Keratinocyte (primary cell): ENCODE measurements at regions not wholly inside any gene's neighbourhood (a gene's known extent, or its start where the extent isn't known, plus 50 kb on each side); places are given as distances from the start of the nearest gene placed in this dataset.

Source experiments
- DNase-seq: peaks from one replicate; pipeline ENCODE4 v3.0.0-alpha.2; 2011; ENCODE audit warnings: low read depth, missing footprints, low spot score
- FAIRE-seq: peaks from 2 replicates; lab custom pipeline; 2011; peaks lifted over from hg19 to GRCh38; lab: Jason Lieb, UNC
- H2AFZ ChIP-seq: 2 replicates; pipeline ENCODE4 v1.6.0; 2012; ENCODE audit warnings: low read length, control low read depth, inconsistent platforms; ENCODE audit not compliant: control insufficient read depth
- H3K27ac ChIP-seq: 2 replicates; pipeline ENCODE4 v1.5.1; 2011; ENCODE audit warnings: low read length; ENCODE audit not compliant: control insufficient read depth, insufficient read depth
- H3K27me3 ChIP-seq: 3 replicates; pipeline ENCODE4 v1.6.0; 2011; ENCODE audit warnings: low read length; ENCODE audit not compliant: control insufficient read depth, insufficient read depth; ENCODE audit errors: extremely low read depth
- H3K36me3 ChIP-seq, 2 experiments: 2 replicates in 1 of 2; 3 replicates in 1 of 2; pipeline ENCODE4 v1.5.1; 2011; ENCODE audit warnings: low read length in 2 of 2, mild to moderate bottlenecking in 1 of 2; ENCODE audit not compliant: control insufficient read depth in 2 of 2, insufficient read depth in 2 of 2; ENCODE audit errors: extremely low read depth in 1 of 2
- H3K4me1 ChIP-seq: 3 replicates; pipeline ENCODE4 v1.5.1; 2011; ENCODE audit warnings: low read length; ENCODE audit not compliant: control insufficient read depth, insufficient read depth; ENCODE audit errors: extremely low read depth
- H3K4me2 ChIP-seq: 3 replicates; pipeline ENCODE4 v1.6.0; 2011; ENCODE audit warnings: low read depth, low read length; ENCODE audit not compliant: control insufficient read depth, insufficient read depth; ENCODE audit errors: extremely low read depth
- H3K4me3 ChIP-seq, 3 experiments: fragments of 200-600 bp in 1 of 3; sonication (generic) in 1 of 3; 2 replicates in 2 of 3; 3 replicates in 1 of 3; pipeline ENCODE4 v1.5.1; 2011 to 2016; ENCODE audit warnings: low read length in 3 of 3, mild to moderate bottlenecking in 3 of 3, control low read depth in 2 of 3, inconsistent platforms in 1 of 3, low read depth in 1 of 3, mixed read lengths in 1 of 3, mixed run types in 1 of 3, moderate library complexity in 1 of 3; ENCODE audit not compliant: control insufficient read depth in 2 of 3, insufficient read depth in 2 of 3; ENCODE audit errors: extremely low read depth in 1 of 3
- H3K79me2 ChIP-seq: 2 replicates; pipeline ENCODE4 v1.6.0; 2012; ENCODE audit warnings: low read length; ENCODE audit not compliant: control insufficient read depth, insufficient read depth
- H3K9ac ChIP-seq: 3 replicates; pipeline ENCODE4 v1.6.0; 2011; ENCODE audit warnings: low read length; ENCODE audit not compliant: control insufficient read depth, insufficient read depth; ENCODE audit errors: extremely low read depth
- H3K9me1 ChIP-seq: 3 replicates; pipeline ENCODE4 v1.6.0; 2011; ENCODE audit warnings: low read length; ENCODE audit not compliant: control insufficient read depth, insufficient read depth; ENCODE audit errors: extremely low read depth
- H3K9me3 ChIP-seq: 2 replicates; pipeline ENCODE4 v1.5.1; 2012; ENCODE audit warnings: low read depth, low read length; ENCODE audit not compliant: control insufficient read depth
- H4K20me1 ChIP-seq: 3 replicates; pipeline ENCODE4 v1.6.0; 2011; ENCODE audit warnings: low read length; ENCODE audit not compliant: control insufficient read depth, insufficient read depth; ENCODE audit errors: extremely low read depth
- CTCF ChIP-seq, 3 experiments: IDR thresholded peaks in 1 of 3; conservative IDR thresholded peaks in 1 of 3; optimal IDR thresholded peaks in 1 of 3; 2 replicates in 2 of 3; 3 replicates in 1 of 3; pipeline versions ENCODE3 to v1.5.1; 2011; ENCODE audit warnings: low read length in 3 of 3, mild to moderate bottlenecking in 3 of 3, moderate library complexity in 2 of 3, control low read depth in 1 of 3, inconsistent platforms in 1 of 3; ENCODE audit not compliant: insufficient read depth in 2 of 3; ENCODE audit errors: extremely low read depth in 1 of 3
- EZH2 ChIP-seq: IDR thresholded peaks from one replicate; pipeline ENCODE4 v1.6.1; 2012; ENCODE audit warnings: inconsistent platforms, mild to moderate bottlenecking, low read length, moderate library complexity
- dilution Hi-C: fragments of 300-500 bp; cut with MboI; formaldehyde crosslinking; loops from one replicate; pipeline ENCODE4 v1.7.0; 2020; ENCODE audit warnings: low sequenced_read_pairs; ENCODE audit not compliant: extremely low pct_ligation_motif_present

DNA sequence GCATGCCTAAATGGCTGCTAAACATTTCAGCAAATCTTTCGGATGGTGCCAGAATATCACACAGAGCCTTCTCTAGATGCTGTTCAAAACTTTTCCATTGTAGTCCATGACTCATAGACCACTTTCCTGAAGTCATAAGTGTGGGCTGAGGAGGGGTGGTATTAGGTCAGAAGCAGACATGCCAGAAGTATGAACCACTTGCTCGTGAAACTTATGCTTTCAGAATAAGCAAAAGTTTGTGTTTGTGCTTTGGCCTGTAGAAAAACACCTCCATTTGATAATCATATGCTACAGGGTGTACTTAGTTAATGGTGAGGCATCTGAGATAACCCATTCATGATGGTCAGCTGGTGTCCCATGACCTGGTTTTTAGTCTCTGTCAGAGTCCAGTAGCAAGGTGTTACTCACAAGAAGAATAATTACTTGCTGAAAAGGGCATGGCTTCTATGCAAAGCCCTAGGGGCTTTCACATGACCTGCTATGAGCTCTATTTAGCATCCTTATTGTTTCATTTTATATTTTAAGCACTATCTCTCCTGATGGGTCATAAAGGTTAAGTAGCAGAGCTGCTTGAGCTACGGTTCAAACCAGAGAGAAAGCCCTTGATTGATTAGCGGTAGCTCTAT lies 183.1 kb upstream of the IVNS1ABP start:
- H3K36me3 ChIP-seq: no peaks in the 10 kb centered on the region
- peak overlapping the region; percentile 2 for H2AFZ ChIP-seq
- DNase-seq: peak; percentile 55

DNA sequence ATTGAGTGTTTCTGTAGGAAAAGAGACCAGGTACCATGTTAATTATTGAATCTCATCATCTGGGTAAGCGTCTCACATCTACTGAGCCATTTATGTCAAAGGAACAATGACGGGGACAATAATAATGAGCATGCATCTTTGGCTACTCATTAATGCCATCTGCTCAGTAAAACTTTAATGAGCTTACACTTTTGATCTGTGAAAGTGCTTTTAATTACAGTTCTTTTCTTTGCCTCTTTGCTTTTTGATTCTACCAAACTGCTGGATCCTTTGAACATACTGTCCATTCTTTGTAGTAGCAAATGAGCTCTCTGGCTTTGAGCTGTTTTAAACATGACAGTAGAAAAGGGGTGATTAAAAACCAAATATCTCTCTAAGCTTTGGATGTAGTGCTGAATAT lies 181.2 kb upstream of the IVNS1ABP start:
- dilution Hi-C loops: no loop called here
- Histone ChIP-seq H2AFZ (no peak overlapping the region), H3K4me1 (peaks cover 11% of the 10 kb centered on the region), H3K27me3 (no peaks in the 10 kb centered on the region), H3K9me1 (no peaks in the 10 kb centered on the region), H3K79me2 (no peaks in the 10 kb centered on the region), H3K36me3 (no peaks in the 10 kb centered on the region), H3K4me2 (no peak overlapping the region), H3K9ac (no peak overlapping the region), H3K4me3 (no peak overlapping the region), H3K27ac (no peak overlapping the region), H4K20me1 (no peaks in the 10 kb centered on the region), H3K9me3 (no peaks in the 10 kb centered on the region)
- no peak for DNase-seq
- FAIRE-seq: no peak
- TF ChIP-seq CTCF (optimal IDR thresholded peaks at IDR 0.05 in 1 of 3, IDR thresholded peaks at IDR 0.05 in 1 of 3, conservative IDR thresholded peaks at IDR 0.05 in 1 of 3; ENCODE audit: extremely low read depth in 1 of 3, insufficient read depth in 2 of 3, low read length in 3 of 3): no peak
- no peak for TF ChIP-seq EZH2

More for the DNA sequence above, 183.1 kb upstream of the IVNS1ABP start:
- Histone ChIP-seq H3K27ac (peak overlapping the region; percentile 29), H3K27me3 (no peaks in the 10 kb centered on the region), H3K4me3 (no peak overlapping the region), H3K9ac (no peak overlapping the region), H4K20me1 (no peaks in the 10 kb centered on the region), H3K79me2 (no peaks in the 10 kb centered on the region), H3K9me1 (no peaks in the 10 kb centered on the region), H3K9me3 (no peaks in the 10 kb centered on the region), H3K4me1 (peaks cover 11% of the 10 kb centered on the region), H3K4me2 (peak overlapping the region; percentile 27)
- peak; percentile 91 for FAIRE-seq
- no peak for TF ChIP-seq EZH2
- TF ChIP-seq CTCF (optimal IDR thresholded peaks at IDR 0.05 in 1 of 3, IDR thresholded peaks at IDR 0.05 in 1 of 3, conservative IDR thresholded peaks at IDR 0.05 in 1 of 3; ENCODE audit: extremely low read depth in 1 of 3, insufficient read depth in 2 of 3, low read length in 3 of 3): no peak
- dilution Hi-C loops: no loop called here
